ENCODE measurements at regions not wholly inside any gene's neighbourhood (a gene's known extent, or its start where the extent isn't known, plus 50 kb on each side); places are given as distances from the start of the nearest gene placed in this dataset.
"Not testable (repeated sequence)": the region's sequence is repeated elsewhere in the genome, so short reads cannot be mapped to it uniquely, and the experiment has no call there.

DNA sequence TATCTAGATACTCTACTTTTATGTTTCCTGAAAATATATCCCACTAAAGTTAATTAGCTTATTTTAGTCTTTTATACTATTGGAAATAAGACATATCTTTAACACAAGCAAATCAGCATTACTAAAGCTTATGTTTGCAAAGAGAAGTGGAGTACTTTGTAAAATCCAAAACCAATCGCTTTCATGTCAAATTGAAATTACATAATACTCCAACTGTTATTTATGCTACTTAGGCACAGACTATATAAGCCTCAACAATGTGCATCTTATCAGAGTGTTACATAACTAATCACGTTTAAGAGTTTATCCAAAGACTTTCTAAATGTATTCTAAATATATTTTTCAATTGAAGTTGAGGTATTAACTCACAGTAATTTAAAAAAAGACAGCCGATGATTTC is 200.0 kb downstream of the PCDH20 start:
- DNase-seq (ENCODE audit: low read depth, low spot score), result no peak

DNA sequence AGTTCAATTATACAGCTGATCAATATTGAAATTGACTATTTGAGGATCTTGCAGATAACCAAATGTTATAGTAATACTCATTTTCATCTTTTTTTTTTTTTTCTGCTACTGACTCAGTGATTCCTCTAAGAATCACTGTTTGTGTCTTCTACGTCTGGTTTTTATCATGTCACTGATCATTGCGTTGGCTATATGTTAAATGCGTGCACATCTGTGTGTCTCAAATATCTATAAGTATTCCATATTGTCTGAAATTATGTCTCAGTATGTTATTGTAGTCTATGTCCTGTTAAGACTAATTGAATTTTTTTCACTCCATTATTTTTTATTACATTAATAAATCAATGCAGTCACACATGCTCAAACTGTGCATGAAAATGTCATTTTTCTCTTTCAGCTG is 200.5 kb downstream of the PCDH20 start:
- DNase-seq (ENCODE audit: low read depth, low spot score), result no peak

DNA sequence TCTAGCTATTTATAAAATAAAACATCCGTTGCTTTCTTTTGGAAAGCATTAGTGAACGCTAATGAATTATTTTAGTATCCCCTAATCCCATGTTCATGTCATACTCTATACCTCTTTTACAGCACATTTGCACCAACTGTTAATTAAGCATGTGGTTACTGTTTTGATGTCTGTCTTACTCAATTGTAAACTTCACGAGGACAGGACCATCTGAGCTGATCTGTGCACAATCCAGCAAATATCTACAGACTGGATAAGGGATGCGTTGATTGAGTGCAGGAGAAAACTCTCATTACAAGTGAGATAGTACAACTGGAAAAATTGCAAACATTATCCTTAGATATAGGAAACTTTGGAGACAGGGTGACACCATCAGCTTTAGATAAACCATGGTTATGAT is 201.1 kb downstream of the PCDH20 start:
- DNase-seq (ENCODE audit: low read depth, low spot score), result no peak

DNA sequence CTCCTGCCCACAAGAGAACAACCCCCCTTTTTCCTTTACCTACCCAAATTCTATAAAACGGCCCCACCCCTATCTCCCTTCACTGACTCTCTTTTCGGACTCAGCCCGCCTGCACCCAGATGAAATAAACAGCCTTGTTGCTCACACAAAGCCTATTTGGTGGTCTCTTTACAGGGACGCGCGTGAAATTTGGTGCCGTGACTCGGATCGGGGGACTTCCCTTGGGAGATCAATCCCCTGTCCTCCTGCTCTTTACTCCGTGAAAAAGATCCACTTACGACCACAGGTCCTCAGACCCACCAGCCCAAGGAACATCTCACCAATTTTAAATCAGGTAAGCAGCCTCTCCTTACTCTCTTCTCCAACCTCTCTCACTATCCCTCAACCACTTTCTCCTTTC is 209.8 kb downstream of the PCDH20 start:
- not testable (repeated sequence) for DNase-seq (ENCODE audit: low read depth, low spot score)

DNA sequence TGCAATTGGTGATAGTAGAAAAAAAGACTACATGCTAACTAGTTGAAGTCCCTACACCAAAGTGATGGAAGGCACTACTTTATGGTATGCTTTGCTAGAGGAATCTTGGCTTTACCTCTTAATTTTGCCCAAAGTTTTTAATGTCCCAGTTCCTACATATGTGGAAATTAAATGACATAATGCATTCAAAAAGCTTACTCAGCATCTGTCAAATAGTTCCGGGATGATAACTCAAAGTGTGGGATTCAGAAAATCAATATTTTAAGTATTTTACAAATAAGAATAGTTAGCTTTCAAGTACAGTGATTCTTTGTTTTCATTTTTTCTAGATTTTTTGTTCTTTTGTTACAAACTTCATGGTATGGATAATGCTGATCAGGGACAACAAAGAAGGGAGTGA is 211.6 kb downstream of the PCDH20 start:
- no peak for DNase-seq (ENCODE audit: low read depth, low spot score)

DNA sequence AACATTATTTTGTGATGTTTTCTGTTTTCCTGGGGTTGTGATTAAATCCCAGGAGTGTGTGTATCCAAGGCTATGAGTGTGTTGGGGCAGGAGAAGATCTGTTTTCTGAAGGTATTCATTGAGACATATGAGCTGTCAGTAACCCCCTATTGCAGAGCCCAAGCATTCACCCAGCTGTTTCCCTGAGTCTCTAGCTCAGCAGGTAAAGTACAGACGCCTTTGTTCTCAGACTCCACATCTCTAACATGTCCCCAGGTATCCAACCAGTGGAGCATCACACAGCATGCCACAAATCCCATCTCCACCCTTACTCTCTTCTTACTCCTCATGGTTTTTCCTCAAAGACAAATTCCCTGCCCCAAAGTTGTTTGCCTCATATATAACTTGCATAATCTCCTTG is 213.6 kb downstream of the PCDH20 start:
- no peak for DNase-seq (ENCODE audit: low read depth, low spot score)

DNA sequence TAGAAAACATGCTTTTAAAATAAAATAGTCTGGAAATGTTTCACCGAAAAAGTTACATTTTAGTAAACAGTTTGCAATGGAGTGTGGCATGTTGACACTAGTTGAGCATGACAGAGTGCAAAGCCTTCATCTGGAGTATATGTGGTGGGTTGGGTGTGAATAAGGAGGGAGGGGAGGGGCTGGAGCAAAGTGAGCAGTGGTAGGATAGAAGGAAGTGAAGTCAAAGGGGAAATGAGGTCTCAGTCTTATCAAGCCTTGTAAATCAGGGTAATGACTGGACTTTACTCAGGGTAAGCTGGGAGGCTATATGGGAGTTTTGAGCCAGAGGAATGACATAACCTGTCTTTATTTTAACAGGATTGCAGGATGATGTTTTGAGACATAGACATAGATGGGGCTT is 222.8 kb downstream of the PCDH20 start:
- DNase-seq (ENCODE audit: low read depth, low spot score), result no peak

DNA sequence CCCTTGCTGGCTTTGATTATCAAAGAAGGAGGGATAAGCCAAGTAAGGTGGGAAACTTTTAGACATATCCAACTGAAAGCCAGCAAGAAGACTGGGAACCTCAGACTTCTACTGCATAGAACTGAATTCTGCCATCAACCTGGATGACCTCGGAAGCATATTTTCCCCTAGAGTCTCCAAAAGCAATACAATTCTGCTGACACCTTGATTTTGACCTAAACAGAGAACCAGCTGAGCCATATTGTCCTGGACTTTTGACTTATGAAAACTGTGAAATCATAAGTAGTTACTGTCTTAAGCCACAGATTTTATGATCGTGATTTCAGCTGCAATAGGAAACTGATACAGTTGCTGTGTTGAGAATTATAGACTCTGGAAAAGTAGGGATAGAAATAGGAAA is 227.6 kb downstream of the PCDH20 start:
- no peak for DNase-seq (ENCODE audit: low read depth, low spot score)

DNA sequence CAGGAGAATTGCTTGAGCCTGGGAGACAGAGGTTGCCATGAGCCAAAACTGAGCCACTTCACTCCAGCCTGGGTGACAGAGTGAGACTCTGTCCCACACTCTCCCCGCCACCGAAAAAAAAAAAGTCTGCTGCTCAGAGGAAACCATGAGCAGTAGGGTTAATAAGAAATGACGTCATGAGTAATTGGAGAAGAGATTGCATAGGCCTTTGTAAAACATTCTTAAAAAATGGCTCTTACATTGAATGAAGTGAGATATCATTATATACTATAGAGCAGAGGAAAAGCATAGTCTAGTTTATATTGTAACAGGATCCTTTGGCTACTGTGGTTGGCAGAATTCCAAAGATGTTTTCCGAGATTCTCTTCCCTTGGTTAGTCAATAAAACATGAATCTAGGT is 228.2 kb downstream of the PCDH20 start:
- DNase-seq (ENCODE audit: low read depth, low spot score), result no peak

DNA sequence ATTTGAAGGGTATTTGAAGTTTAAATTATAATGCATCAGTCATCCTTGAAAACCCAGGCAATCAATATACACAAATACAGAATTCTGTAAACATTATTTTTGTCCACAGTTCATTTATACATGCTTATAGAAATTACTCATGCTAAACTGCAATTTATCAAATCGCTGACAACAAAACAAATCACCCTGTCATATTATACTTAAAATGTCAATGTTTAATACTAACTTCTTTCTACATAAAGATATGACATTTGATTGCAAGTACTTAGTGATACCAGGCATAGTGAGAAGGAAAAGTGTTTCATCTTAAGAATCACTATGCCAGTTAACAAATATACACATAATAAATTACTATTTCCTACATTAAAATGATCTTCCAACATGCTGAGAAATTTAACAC is 232.0 kb downstream of the PCDH20 start:
- DNase-seq (ENCODE audit: low read depth, low spot score), result no peak

DNA sequence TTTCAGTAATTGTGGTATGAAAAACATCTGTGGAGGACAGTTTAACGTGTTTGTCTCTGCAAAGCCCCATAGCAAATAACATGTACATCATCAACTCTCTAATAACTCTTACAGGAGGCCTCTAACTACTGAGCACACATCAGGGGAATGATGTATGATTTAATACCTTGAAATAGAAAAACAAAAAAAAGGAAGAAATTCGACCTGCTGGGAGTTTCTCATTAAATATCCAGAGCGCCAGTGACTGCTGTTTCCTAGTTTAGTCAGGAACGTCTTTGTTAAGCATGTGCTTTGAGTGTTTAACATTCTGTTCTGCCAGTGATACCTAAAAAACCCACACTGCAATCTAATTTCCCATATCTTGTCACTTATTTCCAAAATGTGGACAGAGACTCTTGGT is 235.4 kb downstream of the PCDH20 start:
- no peak for DNase-seq (ENCODE audit: low read depth, low spot score)

DNA sequence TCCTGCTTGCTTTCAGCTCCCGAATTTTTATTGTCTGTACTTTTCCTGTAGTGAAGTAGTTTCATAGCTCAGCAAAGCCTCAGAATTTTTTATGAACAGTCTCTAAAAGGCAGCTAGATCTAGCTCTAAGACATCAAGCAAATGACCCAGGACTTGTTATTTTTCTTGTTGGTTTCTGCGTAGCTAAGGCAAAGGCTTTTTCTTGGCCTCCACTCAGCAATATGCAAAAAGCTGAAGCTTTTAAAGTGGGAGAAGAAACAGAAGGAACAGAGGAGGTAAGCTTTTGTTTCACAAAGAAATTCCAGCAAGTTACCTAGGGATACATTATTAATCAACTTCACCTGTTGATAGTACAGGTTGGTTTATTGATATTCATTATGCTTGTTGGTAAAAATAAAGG is 235.9 kb downstream of the PCDH20 start:
- DNase-seq (ENCODE audit: low read depth, low spot score), result no peak

DNA sequence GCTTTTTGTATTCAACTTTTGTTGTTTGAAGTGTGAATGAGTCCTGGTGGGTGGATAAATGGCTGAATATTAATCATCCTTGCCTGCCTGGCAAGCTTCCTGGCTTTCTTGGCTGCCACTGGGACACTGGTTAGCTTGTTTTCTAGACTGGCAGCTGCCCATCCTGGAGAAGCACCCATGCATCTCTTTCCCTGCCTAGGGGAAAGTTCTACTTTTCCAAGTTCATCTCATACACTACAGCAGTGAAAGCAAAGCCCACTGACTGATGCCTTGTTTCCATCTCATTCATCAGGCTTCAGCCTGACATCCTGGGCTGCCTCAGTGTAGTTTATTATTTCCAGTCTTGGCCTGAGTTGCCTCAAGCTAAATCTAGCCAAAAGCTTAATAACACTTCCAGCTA is 244.8 kb downstream of the PCDH20 start:
- no peak for DNase-seq (ENCODE audit: low read depth, low spot score)

DNA sequence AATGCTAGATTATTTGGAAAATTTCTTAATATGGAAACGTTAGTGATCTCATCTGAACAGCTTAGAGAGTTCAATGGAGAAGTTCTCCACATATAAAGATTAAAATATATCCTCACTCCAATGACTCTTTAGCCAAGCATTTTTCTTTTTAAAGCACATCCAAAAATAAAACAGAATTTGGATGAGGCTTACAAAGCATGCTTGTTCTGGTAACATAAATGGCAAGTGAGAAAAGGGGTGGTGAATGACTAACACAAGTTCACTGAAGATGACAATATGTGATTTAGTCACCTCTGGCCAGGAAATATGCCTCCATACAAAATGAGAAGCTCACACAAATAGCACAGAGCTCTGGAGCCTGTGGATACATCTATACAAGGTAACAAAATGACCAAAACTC is 253.0 kb downstream of the PCDH20 start:
- DNase-seq (ENCODE audit: low read depth, low spot score), result no peak

DNA sequence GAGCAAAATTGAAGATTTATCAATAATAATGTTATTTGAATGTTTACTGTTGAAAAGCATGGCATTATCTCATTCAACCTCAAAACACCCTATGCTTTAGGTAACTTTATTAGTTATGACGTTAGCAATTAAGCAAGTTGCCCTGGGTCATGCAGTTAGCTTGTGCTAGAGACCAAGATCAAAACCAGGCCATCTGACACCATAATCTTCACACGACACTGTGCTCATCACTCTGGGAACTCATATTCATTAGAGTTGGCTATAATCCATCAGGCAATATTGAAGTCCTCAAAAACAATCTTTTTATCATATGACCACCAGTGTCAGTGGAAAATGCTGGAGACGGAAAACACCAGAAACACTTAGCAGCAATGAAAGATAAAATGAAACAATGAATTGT is 253.5 kb downstream of the PCDH20 start:
- DNase-seq (ENCODE audit: low read depth, low spot score), result no peak

DNA sequence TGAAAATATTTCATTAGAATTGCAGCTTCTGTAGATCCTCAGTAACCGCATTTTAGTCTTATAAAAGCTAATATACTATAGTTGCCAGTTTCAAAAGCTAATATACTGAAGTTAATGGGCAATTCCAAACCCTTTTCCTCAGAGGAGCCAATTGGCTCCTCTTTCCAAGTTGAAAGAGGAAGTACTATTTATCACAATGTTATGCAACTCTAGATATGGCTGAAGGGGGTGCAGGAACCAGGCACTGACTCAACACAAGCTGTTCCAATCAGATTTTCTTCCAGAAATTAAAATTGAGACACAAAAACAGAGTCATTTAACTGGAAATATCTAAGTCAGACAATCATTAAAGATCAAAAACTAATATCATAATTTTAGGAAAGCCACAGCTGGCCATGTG is 258.9 kb downstream of the PCDH20 start:
- DNase-seq (ENCODE audit: low read depth, low spot score), result no peak

DNA sequence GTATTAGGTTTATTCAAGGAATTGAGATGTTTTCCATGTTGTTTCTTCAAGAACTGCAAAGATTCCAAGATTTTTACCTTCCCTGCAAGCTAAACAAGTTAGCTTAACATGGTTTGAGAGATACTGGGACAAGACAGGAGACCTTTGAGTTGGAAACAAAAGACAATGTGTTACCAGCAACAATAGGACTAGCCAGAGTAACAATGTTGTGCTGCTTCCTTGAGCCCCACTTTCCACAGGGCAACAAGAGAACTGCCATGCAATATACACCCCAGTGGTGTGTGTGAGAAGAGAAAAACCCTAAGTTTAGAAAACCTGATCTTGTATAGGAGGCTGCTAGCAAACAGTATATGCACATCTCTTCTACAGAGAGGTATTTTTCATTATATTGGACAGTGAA is 264.6 kb downstream of the PCDH20 start:
- no peak for DNase-seq (ENCODE audit: low read depth, low spot score)

DNA sequence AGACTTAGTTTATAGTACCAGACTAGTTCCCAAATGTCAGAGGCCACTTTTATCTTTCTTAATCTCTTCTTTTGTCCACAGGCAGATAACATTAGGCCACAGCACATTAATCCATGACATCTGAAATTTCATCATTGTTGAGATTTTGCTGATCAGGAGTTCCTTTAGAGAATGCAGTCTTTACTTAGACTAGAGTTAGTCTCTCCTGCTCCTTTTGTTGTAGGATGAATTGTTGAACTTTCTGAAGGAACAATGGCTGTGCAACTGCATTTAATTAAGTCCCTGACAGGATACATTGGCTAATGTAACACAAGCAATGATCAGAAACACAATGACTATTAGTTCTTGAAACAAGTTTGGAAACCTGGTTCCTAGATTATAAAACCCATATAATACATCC is 266.3 kb downstream of the PCDH20 start:
- no peak for DNase-seq (ENCODE audit: low read depth, low spot score)

DNA sequence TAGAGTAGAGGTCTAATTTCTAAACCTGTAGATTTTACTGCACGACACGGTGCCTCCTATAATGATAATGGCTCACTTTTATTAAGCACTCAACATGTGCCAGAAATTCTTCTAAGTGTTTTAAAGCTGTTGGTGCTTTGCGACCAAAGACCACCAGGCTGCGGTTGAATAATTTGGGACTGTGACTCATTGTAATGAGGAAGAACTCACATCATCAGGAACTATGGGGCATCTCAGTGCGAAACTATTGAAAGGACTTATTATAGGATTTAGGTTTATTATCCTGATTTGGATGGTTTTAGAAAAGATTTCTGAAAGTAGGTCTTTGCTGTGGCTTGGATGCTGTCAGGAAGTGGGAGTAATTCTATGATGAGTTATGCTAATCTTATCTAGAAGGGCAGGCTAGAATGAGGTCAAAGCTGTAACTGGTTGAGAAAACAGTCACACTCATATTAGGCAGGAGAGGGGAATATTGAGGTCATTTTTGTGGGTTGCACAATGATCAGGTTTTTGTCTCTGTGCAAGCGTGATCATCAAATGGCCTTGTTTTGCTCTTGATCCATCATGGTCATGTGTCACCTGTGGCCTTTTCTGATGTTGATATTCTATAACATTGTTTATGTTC is 266.8 kb downstream of the PCDH20 start:
- no peak for DNase-seq (ENCODE audit: low read depth, low spot score)

DNA sequence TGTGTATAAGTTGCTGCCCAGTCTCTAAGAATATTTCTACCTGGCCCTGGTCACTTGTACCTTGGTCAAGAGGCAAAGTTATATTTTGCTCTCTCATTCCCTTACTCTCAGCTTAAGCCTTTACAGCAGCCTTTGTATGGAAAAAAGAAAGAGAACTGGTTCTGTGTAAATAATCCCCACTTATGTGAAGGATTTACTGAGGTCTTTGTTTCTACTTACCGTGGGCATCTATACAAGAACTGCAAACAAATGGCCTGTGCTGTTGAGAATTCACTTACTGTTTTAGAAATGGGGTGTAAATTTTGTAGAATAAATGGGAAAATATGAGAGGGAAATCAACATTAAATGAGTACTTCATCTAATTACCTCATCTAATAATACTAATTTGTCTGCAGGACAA is 267.4 kb downstream of the PCDH20 start:
- no peak for DNase-seq (ENCODE audit: low read depth, low spot score)

DNA sequence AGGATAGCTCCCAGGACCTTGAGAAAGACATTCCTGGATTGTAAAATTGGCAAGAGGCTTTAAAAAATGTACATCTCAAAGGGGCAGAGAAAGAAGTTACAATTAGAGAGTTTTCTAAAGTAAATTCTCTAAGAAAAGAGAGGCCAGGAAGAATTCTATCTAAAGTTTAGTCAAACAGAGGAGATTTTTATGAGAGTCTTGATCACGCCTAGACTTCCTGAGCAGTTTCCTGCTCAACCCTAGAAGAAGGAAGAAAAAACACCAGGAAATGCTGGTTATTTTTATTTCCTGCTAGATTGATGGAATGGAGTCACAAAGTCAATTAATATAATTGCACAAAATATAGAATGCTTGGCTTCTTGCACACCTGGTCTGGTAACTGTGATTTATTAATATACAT is 269.1 kb downstream of the PCDH20 start:
- DNase-seq (ENCODE audit: low read depth, low spot score), result no peak

DNA sequence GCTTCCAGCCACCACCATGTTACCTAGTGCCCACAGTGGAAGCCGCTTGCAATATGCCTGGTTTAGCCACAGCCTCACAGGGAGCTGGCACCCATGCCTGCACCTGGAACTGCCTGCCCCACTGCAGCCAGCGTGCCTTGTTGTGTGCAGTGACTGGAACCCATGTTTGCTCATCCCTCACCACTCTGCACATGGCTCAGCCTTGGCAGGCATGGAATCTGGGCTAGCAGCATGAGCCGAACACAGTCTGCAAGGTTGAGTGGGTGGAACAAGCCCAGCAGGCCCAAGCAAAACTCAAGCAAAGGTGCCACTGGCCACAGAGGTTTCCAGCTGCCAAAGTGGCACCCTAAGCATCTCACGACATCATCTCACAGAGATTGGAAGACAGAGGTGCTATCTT is 269.5 kb downstream of the PCDH20 start:
- DNase-seq (ENCODE audit: low read depth, low spot score), result no peak

DNA sequence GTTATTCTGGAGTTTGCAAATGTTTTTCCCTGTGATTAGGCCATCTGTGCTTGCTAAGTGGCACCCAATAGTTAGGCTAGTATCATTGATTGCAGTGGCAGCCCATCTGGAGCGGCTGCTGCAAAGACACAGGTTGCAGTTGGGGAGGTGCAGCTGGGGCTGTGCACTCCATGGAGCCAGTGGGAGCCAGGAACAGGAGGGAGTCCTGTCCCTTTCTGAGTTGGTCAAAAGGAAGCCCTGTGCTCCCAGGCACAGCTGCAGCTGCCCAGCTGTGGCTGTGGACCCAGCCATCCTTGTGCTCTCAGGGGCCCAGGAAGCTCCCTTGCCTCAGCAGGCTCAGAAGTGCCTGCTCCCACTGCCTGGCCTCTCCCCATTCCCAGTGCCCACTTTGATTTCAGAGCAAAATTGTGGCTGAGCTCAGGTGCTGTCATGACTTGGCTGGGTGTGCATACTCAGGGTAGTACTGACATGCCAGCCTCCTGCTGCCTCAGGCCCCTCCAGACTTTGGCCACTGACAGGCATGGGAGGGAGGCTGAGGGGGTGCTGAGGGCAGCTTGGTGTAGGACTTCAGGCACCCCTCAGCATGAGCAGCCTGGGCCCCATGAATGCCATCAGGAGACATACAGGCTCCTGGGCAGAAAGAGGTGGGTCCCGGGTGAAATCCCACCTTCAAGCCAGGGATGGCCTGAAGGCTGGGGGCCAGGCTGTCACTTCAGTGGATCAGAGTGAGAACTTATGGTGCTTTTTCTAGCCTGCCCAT is 270.6 kb downstream of the PCDH20 start:
- no peak for DNase-seq (ENCODE audit: low read depth, low spot score)

DNA sequence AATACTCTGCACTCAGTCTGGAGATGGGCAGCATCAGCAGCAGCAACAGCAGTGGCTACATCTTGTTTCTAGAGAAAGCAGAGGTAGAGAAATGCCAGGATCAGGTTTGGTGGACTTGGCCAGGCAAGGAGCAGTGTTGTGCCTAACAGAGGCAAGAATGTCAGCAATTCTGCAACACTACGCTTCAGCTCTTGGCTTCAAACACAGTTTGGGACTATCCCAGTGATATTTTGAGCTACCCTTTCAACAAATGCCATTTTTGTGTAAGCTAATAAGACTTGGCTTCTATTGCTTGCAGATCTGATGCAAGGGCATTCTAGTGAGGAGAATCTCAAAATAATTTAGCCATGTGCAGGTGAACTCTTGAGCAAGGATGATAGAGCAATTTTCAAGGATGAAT is 271.3 kb downstream of the PCDH20 start:
- no peak for DNase-seq (ENCODE audit: low read depth, low spot score)

Data from pulmonary artery endothelial cell (primary cell).